HG02973 (cell line): ENCODE measurements at regions not wholly inside any gene's neighbourhood (a gene's known extent, or its start where the extent isn't known, plus 50 kb on each side); places are given as distances from the start of the nearest gene placed in this dataset.
"Not testable (repeated sequence)": the region's sequence is repeated elsewhere in the genome, so short reads cannot be mapped to it uniquely, and the experiment has no call there.

Source experiments
- ATAC-seq: cut with Tn5 transposase; IDR thresholded peaks from one replicate; pipeline ENCODE4 v1.9.1; 2021; ENCODE audit warnings: moderate library complexity; ENCODE audit not compliant: unreplicated experiment

- ATAC-seq = no peak
Measured at GRCh38 chr7:113030489-113030888, 56.1 kb downstream of the GPR85 start.

DNA sequence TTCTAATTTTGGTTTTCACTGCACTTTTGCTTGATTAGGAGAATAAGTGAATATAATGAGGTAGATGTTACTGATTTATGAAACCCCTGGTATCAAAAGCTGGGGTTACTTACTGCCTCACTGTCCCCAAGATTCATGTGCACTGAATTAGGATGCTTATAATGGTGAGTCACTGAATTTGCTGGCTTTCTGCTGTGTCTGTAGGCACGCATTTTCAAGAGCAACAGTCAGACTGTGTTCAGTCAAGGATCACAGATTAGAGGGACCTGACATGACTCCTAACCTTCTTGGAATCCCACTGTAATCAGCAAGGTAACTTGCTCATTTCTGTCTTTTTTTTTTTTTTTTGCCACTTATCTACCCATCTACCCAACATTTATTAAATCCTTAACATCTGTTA lies 59.7 kb downstream of the GPR85 start:
- no peak for ATAC-seq

- not testable (repeated sequence) for ATAC-seq
Measured at GRCh38 chr7:113017144-113017857, 69.3 kb downstream of the GPR85 start.

- no peak for ATAC-seq
Measured at GRCh38 chr7:113015034-113015645, 71.5 kb downstream of the GPR85 start.

GRCh38 chr7:113013761-113014449 lies 72.7 kb downstream of the GPR85 start:
- no peak for ATAC-seq

GRCh38 chr7:113012862-113013261 lies 73.8 kb downstream of the GPR85 start:
- ATAC-seq = not testable (repeated sequence)

DNA sequence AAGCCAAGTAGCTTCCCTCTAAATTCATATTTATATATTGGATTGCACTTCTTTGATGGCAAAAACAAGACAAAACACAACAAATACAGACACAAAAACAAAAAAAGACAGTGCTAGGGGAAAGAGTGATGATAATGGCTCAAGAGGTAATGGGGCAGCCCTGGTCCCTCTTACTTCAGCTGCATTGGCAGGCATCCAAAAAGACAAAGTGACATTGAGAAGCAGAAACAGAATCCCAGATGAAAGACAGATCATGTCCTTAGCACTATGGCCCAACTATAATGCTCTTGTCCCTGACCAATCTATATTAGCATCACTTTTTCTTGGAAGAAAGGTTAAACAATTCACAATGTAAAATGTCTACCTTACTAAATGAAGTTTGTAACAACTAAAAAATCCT lies 76.2 kb downstream of the GPR85 start:
- no peak for ATAC-seq

DNA sequence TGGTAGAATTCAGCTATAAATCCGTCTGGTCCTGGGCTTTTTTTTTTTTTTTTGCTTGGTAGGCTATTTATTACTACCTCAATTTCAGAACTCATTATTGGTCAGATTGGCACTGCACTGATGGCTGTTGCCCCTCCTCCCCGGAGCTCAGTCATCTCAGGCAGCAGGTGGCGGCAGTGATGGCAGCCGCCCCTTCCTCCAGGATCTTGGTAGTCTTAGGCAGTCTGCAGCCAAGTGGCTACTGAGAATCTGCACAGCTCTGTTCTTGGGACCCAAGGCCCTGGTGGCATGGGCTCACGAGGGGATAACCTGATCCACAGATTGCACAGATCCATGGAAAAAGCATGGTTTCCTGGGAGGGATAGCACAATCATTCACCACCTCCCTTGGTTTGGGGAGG lies 77.9 kb downstream of the GPR85 start:
- no peak for ATAC-seq

DNA sequence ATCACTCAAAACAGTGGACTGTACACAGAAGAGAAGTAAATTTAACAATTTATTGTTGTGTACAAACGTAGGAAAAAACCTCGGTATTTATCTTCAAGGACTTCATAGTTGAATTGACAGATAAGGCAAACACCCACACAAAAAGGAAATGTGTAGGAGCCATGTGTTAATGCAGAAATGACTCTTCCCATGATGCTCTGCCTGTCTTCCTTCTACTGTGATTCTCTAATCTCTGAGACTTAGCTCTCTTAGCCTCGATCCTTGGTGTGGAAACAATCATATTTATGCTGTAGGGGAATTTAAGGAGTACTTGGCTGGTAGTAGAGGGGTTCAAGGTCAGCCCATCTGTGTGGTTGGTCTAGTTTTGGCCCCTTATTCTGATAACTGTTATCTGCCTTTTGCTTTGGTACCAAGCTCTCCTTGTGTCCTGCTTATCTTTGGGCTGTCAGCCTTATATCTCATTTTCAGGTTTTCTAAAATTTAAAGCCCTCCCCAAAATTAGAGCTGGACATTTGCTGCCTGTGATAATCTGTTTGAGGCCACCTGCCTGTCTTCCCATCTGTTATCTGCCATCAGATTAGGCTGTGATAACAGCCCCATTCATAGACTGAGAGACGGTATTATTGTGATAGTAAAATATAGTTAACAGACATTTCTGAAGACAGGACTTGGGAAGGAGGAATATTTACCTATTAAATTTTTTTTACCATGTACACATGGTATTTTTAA lies 81.7 kb downstream of the GPR85 start:
- ATAC-seq = no peak

DNA sequence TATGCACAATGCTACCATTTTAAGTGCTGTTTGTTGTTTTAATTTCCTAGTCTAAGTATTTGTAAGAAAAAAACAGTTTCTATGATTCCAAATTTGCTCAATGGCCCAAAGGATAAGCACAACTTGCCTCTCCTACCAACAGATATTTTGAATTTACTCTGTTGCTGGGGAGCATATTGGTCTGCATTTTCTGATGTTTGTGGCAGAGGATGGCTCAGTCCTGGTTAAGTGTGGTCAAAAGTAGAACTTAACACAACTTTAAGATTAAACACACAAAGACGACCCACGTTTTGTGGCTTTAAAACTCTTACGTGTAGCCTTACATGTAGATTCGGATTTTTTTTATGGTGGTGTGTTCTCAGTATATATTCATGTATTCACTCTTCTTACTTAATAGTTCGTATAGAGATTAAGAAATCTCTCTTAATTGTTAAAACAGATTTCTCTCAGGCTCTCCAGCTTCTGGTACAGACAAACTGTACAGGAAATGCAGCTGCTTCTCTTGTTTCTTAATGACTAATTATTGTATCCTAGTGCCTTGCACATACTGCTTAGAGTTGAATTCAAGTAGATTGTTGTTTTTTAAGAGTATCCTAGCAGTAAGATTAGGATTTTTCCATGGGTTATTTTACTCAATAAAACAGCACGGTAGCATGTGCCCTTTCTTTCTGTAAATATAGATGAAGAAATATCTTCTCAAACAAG lies 86.2 kb downstream of the GPR85 start:
- no peak for ATAC-seq

- no peak for ATAC-seq
Measured at GRCh38 chr7:112997831-112998230, 88.8 kb downstream of the GPR85 start.

DNA sequence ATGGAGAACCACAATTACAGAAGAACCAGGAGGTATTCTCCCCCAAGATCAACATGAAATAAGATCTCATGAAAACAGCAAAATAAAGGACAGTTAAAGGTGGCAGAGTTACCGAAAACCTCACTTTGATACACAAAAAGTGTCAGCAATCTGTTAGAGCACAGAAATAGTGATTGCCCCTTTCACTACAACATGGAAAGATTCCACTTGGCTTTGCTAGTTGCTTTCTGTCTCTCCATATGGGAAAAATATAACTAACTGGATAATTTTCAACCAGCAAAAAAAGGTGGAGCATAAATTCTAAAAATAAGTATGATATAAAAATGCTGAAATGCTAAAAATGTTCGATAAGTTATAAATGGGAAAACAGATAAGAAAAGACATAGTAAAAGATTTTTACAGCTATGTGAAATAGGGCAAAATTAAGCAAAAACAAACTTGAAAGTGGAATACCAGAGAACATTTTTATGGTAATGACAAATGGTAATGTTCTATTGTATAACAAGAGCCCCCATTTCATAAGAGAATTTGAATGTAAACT lies 90.2 kb downstream of the GPR85 start:
- no peak for ATAC-seq

GRCh38 chr7:112995059-112995824 lies 91.4 kb downstream of the GPR85 start:
- no peak for ATAC-seq

GRCh38 chr7:112994656-112995055 lies 92.0 kb downstream of the GPR85 start:
- no peak for ATAC-seq

DNA sequence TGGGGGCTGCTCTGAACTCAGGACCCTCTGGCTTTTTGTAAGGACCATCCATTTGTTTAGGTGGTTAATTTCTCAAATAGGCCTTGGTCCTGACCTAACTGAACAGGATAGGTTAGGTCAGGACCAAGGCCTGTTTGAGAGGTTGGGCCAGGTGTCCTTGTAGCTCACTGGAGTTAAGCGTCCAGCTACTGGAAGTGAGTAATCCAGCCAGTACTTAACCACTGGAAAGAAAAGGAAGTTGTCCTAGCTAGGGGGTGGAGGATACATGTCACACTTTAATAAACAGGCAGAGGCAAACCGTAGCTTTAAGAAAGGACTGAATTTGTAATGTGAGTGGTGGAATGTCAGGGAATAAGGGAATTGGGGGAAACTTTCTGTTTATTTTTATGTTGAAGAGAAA lies 96.0 kb downstream of the GPR85 start:
- ATAC-seq = no peak

GRCh38 chr7:112989531-112989930 lies 97.1 kb downstream of the GPR85 start:
- no peak for ATAC-seq

GRCh38 chr7:112987171-112987570 lies 99.5 kb downstream of the GPR85 start:
- no peak for ATAC-seq

- no peak for ATAC-seq
Measured at GRCh38 chr7:112986256-112987031, 100.2 kb downstream of the GPR85 start.

DNA sequence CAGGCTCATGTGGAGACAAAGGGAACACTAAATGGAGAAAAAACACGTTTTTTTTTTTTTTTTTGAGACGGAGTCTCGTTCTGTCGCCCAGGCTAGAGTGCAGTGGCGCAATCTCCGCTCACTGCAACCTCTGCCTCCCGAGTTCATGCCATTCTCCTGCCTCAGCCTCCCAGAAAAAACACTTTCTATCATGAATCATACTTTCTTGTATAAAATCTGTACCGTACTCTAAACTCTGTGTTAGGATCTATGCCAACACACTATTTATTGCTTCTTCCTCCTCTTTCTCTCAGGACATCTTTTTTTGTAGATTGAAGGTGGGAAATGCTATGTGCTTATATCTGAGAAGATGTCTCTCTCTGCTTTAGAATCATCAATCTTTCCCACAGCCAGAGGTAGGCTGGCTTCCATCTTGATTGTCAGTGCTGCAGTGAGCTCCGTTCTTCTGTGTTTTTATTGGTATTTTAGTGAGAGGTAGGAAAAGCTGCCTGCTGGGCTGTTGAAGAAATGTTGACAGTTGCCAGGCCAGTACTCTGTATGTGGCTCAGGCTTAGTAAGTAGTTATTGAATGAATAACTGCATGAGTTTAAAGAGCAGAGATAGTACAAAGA lies 101.1 kb downstream of the GPR85 start:
- no peak for ATAC-seq
